ENCODE measurements at regions not wholly inside any gene's neighbourhood (a gene's known extent, or its start where the extent isn't known, plus 50 kb on each side); places are given as distances from the start of the nearest gene placed in this dataset.

- DNase-seq (ENCODE audit: low spot score), result no peak
Measured at GRCh38 chr17:45720386-45720785, 63.7 kb upstream of the CRHR1 start.

- DNase-seq (ENCODE audit: low spot score), result no peak
Measured at GRCh38 chr17:45722161-45722560, 62.0 kb upstream of the CRHR1 start.

DNA sequence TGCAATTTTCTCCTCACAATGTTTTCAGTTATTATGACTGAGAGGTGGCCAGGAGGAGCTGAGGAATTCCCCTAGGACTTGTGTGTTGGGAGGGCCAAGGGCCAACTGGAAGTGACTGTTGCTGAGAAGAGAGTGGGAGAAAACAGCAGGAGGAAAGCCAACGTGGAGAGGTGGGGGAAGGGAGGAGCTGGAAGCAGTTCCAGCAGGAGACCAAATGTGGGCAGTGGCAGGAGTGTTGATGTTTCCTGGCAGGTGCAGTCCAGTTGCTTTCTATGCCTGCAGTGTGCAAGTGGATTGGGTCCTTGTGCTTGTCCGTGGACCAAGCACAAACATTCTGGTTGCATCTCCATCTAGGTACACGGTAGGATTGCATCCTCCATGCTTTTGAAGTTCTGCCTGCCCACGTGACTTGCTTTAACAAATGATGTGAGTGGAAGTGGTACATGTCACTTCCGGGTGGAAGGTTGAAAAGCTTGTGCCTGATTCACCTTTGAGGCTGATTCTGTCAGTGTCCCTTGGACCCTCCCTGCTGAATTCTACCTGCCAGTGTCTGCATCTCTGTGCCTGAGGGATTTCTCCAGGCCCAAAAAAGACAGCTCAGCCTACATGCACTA is 54.7 kb upstream of the CRHR1 start:
- no peak for DNase-seq (ENCODE audit: low spot score)

DNA sequence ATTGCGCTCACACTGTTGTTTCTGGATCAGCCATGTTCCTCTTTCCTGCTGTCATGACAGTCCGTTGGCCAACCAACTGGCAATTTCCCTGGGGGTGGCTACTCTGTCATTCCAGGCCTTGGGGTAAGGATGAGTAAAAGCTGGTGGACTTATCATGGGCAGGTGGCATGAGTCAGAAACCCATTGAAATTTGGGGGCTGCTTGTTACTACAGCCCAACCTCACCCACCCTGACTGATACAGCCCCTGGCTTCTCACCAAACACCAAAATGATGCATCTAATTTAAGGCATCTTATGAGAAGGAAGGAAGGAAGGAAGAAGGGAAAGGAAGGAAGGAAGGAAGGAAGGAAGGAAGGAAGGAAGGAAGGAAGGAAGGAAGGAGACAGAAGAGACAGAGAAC is 53.9 kb upstream of the CRHR1 start:
- DNase-seq (ENCODE audit: low spot score), result no peak

GRCh38 chr17:45731459-45731858 is 52.7 kb upstream of the CRHR1 start:
- DNase-seq (ENCODE audit: low spot score), result no peak

DNA sequence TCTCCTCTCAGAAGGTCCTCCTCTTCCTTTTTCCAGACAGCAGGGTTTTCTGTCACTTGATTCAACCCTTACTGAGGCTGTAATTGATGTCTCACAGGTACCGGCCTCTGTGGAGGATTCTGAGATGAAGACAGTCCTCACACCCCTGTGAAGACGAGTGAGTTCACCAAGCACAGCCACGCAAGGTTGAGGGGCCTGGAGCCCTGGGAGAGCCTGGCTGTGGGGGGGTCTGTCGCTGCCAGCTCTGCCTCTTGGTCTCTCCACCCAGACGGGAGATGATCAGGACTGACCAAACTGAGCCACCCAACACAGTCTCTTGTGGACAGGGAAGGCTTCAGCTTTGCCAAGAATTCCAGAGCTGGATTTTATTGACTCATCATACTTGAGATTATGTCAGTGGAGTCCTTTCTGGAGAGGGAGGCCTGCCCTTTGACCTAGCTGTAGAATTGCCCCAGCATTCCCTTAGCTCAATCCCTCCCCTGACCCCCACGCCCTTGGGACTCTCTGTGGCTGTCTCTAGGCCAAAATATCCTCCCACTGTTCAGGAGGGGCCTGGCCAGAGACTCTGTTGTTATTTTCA is 51.1 kb upstream of the CRHR1 start:
- no peak for DNase-seq (ENCODE audit: low spot score)

GRCh38 chr17:45733781-45734180 is 50.3 kb upstream of the CRHR1 start:
- no peak for DNase-seq (ENCODE audit: low spot score)

Measured in GM03348 (cell line).